HepG2 (cell line): ENCODE measurements at regions not wholly inside any gene's neighbourhood (a gene's known extent, or its start where the extent isn't known, plus 50 kb on each side); places are given as distances from the start of the nearest gene placed in this dataset.

ENCODE experiments used
- ATAC-seq: fragments of 200-7000 bp; cut with Tn5 transposase; 3 replicates; pipeline ENCODE4 v1.9.1; 2020; ENCODE audit warnings: mild to moderate bottlenecking, moderate library complexity
- BruUV-seq: library from RNA; stranded (reverse); fragments of 400-500 nt; replicated peaks from 2 replicates; lab custom pipeline; 2021; lab: Mats Ljungman, UMichigan
- CTCF ChIA-PET: fragments of 300-600 bp; formaldehyde crosslinking; extraction: SDS; loops from one replicate; lab custom pipeline; 2021; ENCODE audit warnings: low total read pairs, inconsistent platforms, low intra/inter-chr PET ratio; lab: Yijun Ruan, JAX
- POLR2A ChIA-PET: fragments of 350-600 bp; sonication (Branson Sonifier 250); formaldehyde crosslinking; loops from one replicate; lab custom pipeline; 2020; ENCODE audit warnings: antibody characterized with exemption, inconsistent platforms; lab: Yijun Ruan, JAX
- DNase-seq: peaks from one replicate; pipeline ENCODE4 v3.0.0-alpha.2; 2015; ENCODE audit warnings: low spot score
- FAIRE-seq: peaks from 3 replicates; lab custom pipeline; 2011; peaks lifted over from hg19 to GRCh38; lab: Jason Lieb, UNC
- H2AFZ ChIP-seq: one replicate; pipeline ENCODE4 v1.6.1; 2011; ENCODE audit warnings: low read length, inconsistent platforms
- H3K27ac ChIP-seq: fragments of 300-600 bp; 3 replicates; pipeline ENCODE4 v1.8.0; 2011; ENCODE audit warnings: mixed run types, mild to moderate bottlenecking, mixed read lengths, low read length, inconsistent platforms; ENCODE audit not compliant: insufficient read depth; ENCODE audit errors: extremely low read length
- H3K27me3 ChIP-seq, 2 experiments: fragments of 200-600 bp in 1 of 2; 2 replicates in 1 of 2; 3 replicates in 1 of 2; pipeline versions ENCODE4 v1.6.0 to v1.8.0; 2011; ENCODE audit warnings: low read length in 2 of 2, mild to moderate bottlenecking in 2 of 2, moderate library complexity in 2 of 2, inconsistent platforms in 1 of 2; ENCODE audit not compliant: insufficient read depth in 2 of 2, control insufficient read depth in 1 of 2
- H3K36me3 ChIP-seq, 2 experiments: fragments of 200-600 bp in 1 of 2; replicated peaks in 1 of 2; 2 replicates in 1 of 2; 3 replicates in 1 of 2; pipeline versions ENCODE4 v1.5.1 to v1.8.0; 2011; ENCODE audit warnings: low read length in 2 of 2, inconsistent platforms in 1 of 2; ENCODE audit not compliant: insufficient read depth in 2 of 2, control insufficient read depth in 1 of 2
- H3K4me1 ChIP-seq: 2 replicates; pipeline ENCODE4 v1.5.1; 2012; ENCODE audit warnings: low read length, inconsistent platforms; ENCODE audit not compliant: insufficient read depth
- H3K4me2 ChIP-seq: 2 replicates; pipeline ENCODE4 v1.6.0; 2011; ENCODE audit warnings: low read depth, low read length, inconsistent platforms
- H3K4me3 ChIP-seq, 3 experiments: fragments of 200-600 bp in 1 of 3; sonication (generic), shearing (Covaris generic) in 1 of 3; replicated peaks in 1 of 3; 2 replicates each; pipeline ENCODE4 v1.5.1; 2011 to 2016; ENCODE audit warnings: low read length in 3 of 3, inconsistent platforms in 2 of 3, low read depth in 2 of 3, mild to moderate bottlenecking in 2 of 3, control low read depth in 1 of 3, mixed read lengths in 1 of 3; ENCODE audit not compliant: insufficient read depth in 1 of 3
- H3K79me2 ChIP-seq: one replicate; pipeline ENCODE4 v1.6.1; 2011; ENCODE audit warnings: low read length, inconsistent platforms; ENCODE audit not compliant: insufficient read depth
- H3K9ac ChIP-seq: 2 replicates; pipeline ENCODE4 v1.6.0; 2011; ENCODE audit warnings: mild to moderate bottlenecking, low read depth, low read length, inconsistent platforms; ENCODE audit not compliant: insufficient read depth
- H3K9me3 ChIP-seq: 2 replicates; pipeline ENCODE4 v1.5.1; 2012; ENCODE audit warnings: mild to moderate bottlenecking, low read length
- H4K20me1 ChIP-seq: 2 replicates; pipeline ENCODE4 v1.6.0; 2011; ENCODE audit warnings: inconsistent platforms, mild to moderate bottlenecking, low read length, moderate library complexity; ENCODE audit not compliant: insufficient read depth
- BCL6 ChIP-seq: IDR thresholded peaks from 2 replicates; pipeline ENCODE4 v1.6.1; 2016; ENCODE audit warnings: missing genetic modification reagents, missing compliant biosample characterization
- CBFB ChIP-seq: sonication (generic); formaldehyde crosslinking; IDR thresholded peaks from 2 replicates; pipeline ENCODE4 v1.4.0; 2020; ENCODE audit warnings: missing genetic modification reagents
- CENPT ChIP-seq: sonication (generic); formaldehyde crosslinking; IDR thresholded peaks from 2 replicates; pipeline ENCODE4 v1.8.0; 2022; ENCODE audit warnings: low read depth, mild to moderate bottlenecking, moderate library complexity, missing genetic modification reagents
- ISX ChIP-seq: sonication (generic); formaldehyde crosslinking; conservative IDR thresholded peaks from 2 replicates; pipeline ENCODE4 v1.5.0; 2020; ENCODE audit warnings: missing genetic modification reagents
- KDM1A ChIP-seq: IDR thresholded peaks from 2 replicates; pipeline ENCODE4 v1.6.1; 2016; ENCODE audit warnings: missing compliant biosample characterization
- RFXAP ChIP-seq: sonication (generic); formaldehyde crosslinking; IDR thresholded peaks from 2 replicates; pipeline ENCODE4 v1.4.0; 2020; ENCODE audit warnings: missing genetic modification reagents, borderline replicate concordance
- RNF2 ChIP-seq: fragments of 450-650 bp; conservative IDR thresholded peaks from 2 replicates; pipeline ENCODE4 v1.6.1; 2016; ENCODE audit warnings: low read depth
- THRA ChIP-seq: sonication (generic); formaldehyde crosslinking; IDR thresholded peaks from 2 replicates; pipeline ENCODE4 v1.4.0; 2020; ENCODE audit warnings: missing genetic modification reagents, borderline replicate concordance
- ZFP1 ChIP-seq: IDR thresholded peaks from 2 replicates; pipeline ENCODE4 v1.6.1; 2016
- ZNF333 ChIP-seq: sonication (generic); formaldehyde crosslinking; IDR thresholded peaks from 2 replicates; pipeline ENCODE4 v1.4.0; 2020; ENCODE audit warnings: mild to moderate bottlenecking, missing genetic modification reagents, borderline replicate concordance
- ZNF446 ChIP-seq: sonication (generic); formaldehyde crosslinking; IDR thresholded peaks from 2 replicates; pipeline ENCODE4 v1.5.0; 2020; ENCODE audit warnings: mild to moderate bottlenecking, missing genetic modification reagents
- ZNF7 ChIP-seq: IDR thresholded peaks from 2 replicates; pipeline ENCODE4 v1.6.1; 2016; ENCODE audit warnings: missing biosample characterization, missing genetic modification reagents
- WGBS: methylation state at CpG from one replicate; pipeline ENCODE4 v1.1.6; 2017; ENCODE audit warnings: low lambda C conversion rate; 5-methylcytosine and 5-hydroxymethylcytosine counted together
- in situ Hi-C: cut with HindIII; loops from 2 replicates; pipeline ENCODE4 v1.10.0; 2017; ENCODE audit warnings: low pct_unique_long_range_greater_than_20kb; ENCODE audit not compliant: extremely low pct_ligation_motif_present
- intact Hi-C: fragments of 100-400 bp; cut with micrococcal nuclease; formaldehyde crosslinking; loops from one replicate; pipeline ENCODE4 v1.10.0; 2022; ENCODE audit not compliant: unreplicated experiment
- TF ChIP-seq, protein P1 (sequence below): IDR thresholded peaks from 2 replicates; pipeline ENCODE4 v1.6.1; 2016; ENCODE audit warnings: missing compliant biosample characterization, missing genetic modification reagents, borderline replicate concordance
- TF ChIP-seq, protein P2 (sequence below): IDR thresholded peaks from 2 replicates; pipeline ENCODE4 v1.4.0; 2020; ENCODE audit warnings: mild to moderate bottlenecking, missing genetic modification reagents
- TF ChIP-seq, protein P3 (sequence below): sonication (generic); formaldehyde crosslinking; IDR thresholded peaks from 2 replicates; pipeline ENCODE4 v1.5.0; 2020; ENCODE audit warnings: mild to moderate bottlenecking, missing genetic modification reagents
- TF ChIP-seq, protein P4 (sequence below): sonication (generic); formaldehyde crosslinking; IDR thresholded peaks from 2 replicates; pipeline ENCODE4 v1.8.0; 2022; ENCODE audit warnings: missing genetic modification reagents, low read depth, mild to moderate bottlenecking, borderline replicate concordance

GRCh38 chr15:37773111-37773860 is 161.2 kb upstream of the TMCO5A start:
- no peak for DNase-seq
- no peak for FAIRE-seq
- no peak overlapping the region for H3K4me3 ChIP-seq
- no peak overlapping the region for H2AFZ ChIP-seq
- H3K79me2 ChIP-seq, result no peaks in the 10 kb centered on the region
- H3K27ac ChIP-seq, result no peak overlapping the region
- intact Hi-C loops, result no loop called here
- no peak overlapping the region for H3K9ac ChIP-seq
- H3K27me3 ChIP-seq, result no peaks in the 10 kb centered on the region
- no peaks in the 10 kb centered on the region for H3K4me1 ChIP-seq
- ChIA-PET CTCF (no interaction called here), POLR2A (no interaction called here)
- H3K9me3 ChIP-seq, result no peaks in the 10 kb centered on the region
- no peaks in the 10 kb centered on the region for H3K36me3 ChIP-seq
- in situ Hi-C loops, result no loop called here
- 32% methylated on average over 4 of the region's 4 CpGs for WGBS
- ATAC-seq, result no peak
- H3K4me2 ChIP-seq, result no peak overlapping the region
- no peaks in the 10 kb centered on the region for H4K20me1 ChIP-seq
- BruUV-seq, result no TSS peak
- TF ChIP-seq ZNF446 (no peak), ZNF333 (no peak), ZFP1 (no peak), KDM1A (CRISPR knock-in tag) (no peak), CENPT (CRISPR knock-in tag) (no peak), RNF2 (no peak), RFXAP (CRISPR knock-in tag) (no peak), CBFB (no peak), BCL6 (CRISPR knock-in tag) (no peak), ISX (CRISPR knock-in tag) (no peak), ZNF7 (no peak), THRA (no peak)
- TF ChIP-seq, protein P1, sequence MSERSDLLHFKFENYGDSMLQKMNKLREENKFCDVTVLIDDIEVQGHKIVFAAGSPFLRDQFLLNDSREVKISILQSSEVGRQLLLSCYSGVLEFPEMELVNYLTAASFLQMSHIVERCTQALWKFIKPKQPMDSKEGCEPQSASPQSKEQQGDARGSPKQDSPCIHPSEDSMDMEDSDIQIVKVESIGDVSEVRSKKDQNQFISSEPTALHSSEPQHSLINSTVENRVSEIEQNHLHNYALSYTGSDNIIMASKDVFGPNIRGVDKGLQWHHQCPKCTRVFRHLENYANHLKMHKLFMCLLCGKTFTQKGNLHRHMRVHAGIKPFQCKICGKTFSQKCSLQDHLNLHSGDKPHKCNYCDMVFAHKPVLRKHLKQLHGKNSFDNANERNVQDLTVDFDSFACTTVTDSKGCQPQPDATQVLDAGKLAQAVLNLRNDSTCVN, result no peak
- TF ChIP-seq, protein P2, sequence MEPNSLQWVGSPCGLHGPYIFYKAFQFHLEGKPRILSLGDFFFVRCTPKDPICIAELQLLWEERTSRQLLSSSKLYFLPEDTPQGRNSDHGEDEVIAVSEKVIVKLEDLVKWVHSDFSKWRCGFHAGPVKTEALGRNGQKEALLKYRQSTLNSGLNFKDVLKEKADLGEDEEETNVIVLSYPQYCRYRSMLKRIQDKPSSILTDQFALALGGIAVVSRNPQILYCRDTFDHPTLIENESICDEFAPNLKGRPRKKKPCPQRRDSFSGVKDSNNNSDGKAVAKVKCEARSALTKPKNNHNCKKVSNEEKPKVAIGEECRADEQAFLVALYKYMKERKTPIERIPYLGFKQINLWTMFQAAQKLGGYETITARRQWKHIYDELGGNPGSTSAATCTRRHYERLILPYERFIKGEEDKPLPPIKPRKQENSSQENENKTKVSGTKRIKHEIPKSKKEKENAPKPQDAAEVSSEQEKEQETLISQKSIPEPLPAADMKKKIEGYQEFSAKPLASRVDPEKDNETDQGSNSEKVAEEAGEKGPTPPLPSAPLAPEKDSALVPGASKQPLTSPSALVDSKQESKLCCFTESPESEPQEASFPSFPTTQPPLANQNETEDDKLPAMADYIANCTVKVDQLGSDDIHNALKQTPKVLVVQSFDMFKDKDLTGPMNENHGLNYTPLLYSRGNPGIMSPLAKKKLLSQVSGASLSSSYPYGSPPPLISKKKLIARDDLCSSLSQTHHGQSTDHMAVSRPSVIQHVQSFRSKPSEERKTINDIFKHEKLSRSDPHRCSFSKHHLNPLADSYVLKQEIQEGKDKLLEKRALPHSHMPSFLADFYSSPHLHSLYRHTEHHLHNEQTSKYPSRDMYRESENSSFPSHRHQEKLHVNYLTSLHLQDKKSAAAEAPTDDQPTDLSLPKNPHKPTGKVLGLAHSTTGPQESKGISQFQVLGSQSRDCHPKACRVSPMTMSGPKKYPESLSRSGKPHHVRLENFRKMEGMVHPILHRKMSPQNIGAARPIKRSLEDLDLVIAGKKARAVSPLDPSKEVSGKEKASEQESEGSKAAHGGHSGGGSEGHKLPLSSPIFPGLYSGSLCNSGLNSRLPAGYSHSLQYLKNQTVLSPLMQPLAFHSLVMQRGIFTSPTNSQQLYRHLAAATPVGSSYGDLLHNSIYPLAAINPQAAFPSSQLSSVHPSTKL, result no peak
- TF ChIP-seq, protein P3, sequence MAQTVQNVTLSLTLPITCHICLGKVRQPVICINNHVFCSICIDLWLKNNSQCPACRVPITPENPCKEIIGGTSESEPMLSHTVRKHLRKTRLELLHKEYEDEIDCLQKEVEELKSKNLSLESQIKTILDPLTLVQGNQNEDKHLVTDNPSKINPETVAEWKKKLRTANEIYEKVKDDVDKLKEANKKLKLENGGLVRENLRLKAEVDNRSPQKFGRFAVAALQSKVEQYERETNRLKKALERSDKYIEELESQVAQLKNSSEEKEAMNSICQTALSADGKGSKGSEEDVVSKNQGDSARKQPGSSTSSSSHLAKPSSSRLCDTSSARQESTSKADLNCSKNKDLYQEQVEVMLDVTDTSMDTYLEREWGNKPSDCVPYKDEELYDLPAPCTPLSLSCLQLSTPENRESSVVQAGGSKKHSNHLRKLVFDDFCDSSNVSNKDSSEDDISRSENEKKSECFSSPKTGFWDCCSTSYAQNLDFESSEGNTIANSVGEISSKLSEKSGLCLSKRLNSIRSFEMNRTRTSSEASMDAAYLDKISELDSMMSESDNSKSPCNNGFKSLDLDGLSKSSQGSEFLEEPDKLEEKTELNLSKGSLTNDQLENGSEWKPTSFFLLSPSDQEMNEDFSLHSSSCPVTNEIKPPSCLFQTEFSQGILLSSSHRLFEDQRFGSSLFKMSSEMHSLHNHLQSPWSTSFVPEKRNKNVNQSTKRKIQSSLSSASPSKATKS (CRISPR knock-in tag), result no peak
- TF ChIP-seq, protein P4, sequence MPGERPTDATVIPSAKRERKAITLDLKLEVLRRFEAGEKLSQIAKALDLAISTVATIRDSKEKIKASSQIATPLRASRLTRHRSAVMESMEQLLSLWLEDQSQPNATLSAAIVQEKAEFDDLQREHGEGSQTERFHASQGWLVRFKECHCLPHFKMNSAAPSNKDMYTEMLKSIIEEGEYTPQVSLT, result no peak
